ENCODE measurements at regions not wholly inside any gene's neighbourhood (a gene's known extent, or its start where the extent isn't known, plus 50 kb on each side); places are given as distances from the start of the nearest gene placed in this dataset.

- TF ChIP-seq CTCF (IDR thresholded peaks at IDR 0.05; ENCODE audit: low read length) = no peak
- no peak for TF ChIP-seq EZH2 (optimal IDR thresholded peaks at IDR 0.05; ENCODE audit: low read depth, low read length)
- TF ChIP-seq EZH2phosphoT487 (IDR thresholded peaks at IDR 0.05; ENCODE audit: low read length) = no peak
These were observed 1353.4 kb upstream of the GJE1 start for GRCh38 chr6:140779341-140779740.
